NCI-H82 treated with DMSO at 0.1 percent for 48 hours (cell line): ENCODE measurements at regions not wholly inside any gene's neighbourhood (a gene's known extent, or its start where the extent isn't known, plus 50 kb on each side); places are given as distances from the start of the nearest gene placed in this dataset.

Source experiments
- DNase-seq: peaks from one replicate; lab custom pipeline; 2025; ENCODE audit not compliant: unreplicated experiment; lab: John Stamatoyannopoulos, UW

GRCh38 chr2:150141226-150142001 lies 346.1 kb downstream of the RND3 start:
- no peak for DNase-seq

- no peak for DNase-seq
Measured at GRCh38 chr2:150140777-150141176, 346.7 kb downstream of the RND3 start.

GRCh38 chr2:150138587-150138986 lies 348.9 kb downstream of the RND3 start:
- DNase-seq, result no peak

- no peak for DNase-seq
Measured at GRCh38 chr2:150137338-150138069, 350.0 kb downstream of the RND3 start.

GRCh38 chr2:150136893-150137292 lies 350.6 kb downstream of the RND3 start:
- no peak for DNase-seq

- no peak for DNase-seq
Measured at GRCh38 chr2:150136401-150136800, 351.1 kb downstream of the RND3 start.

- no peak for DNase-seq
Measured at GRCh38 chr2:150135223-150135883, 352.1 kb downstream of the RND3 start.

- DNase-seq, result no peak
Measured at GRCh38 chr2:150134223-150134857, 353.1 kb downstream of the RND3 start.

GRCh38 chr2:150133623-150134022 lies 353.8 kb downstream of the RND3 start:
- no peak for DNase-seq

GRCh38 chr2:150129921-150130575 lies 357.4 kb downstream of the RND3 start:
- DNase-seq, result no peak

- no peak for DNase-seq
Measured at GRCh38 chr2:150127995-150128394, 359.5 kb downstream of the RND3 start.

GRCh38 chr2:150127346-150127990 lies 360.0 kb downstream of the RND3 start:
- no peak for DNase-seq

GRCh38 chr2:150126839-150127238 lies 360.6 kb downstream of the RND3 start:
- DNase-seq, result no peak

- DNase-seq, result no peak
Measured at GRCh38 chr2:150126143-150126740, 361.2 kb downstream of the RND3 start.

GRCh38 chr2:150125708-150126107 lies 361.8 kb downstream of the RND3 start:
- no peak for DNase-seq

- DNase-seq, result no peak
Measured at GRCh38 chr2:150125188-150125587, 362.3 kb downstream of the RND3 start.

GRCh38 chr2:150124739-150125138 lies 362.7 kb downstream of the RND3 start:
- no peak for DNase-seq

- no peak for DNase-seq
Measured at GRCh38 chr2:150122871-150123613, 364.4 kb downstream of the RND3 start.

- no peak for DNase-seq
Measured at GRCh38 chr2:150122156-150122555, 365.3 kb downstream of the RND3 start.
